WTC11 (cell line): ENCODE measurements at regions not wholly inside any gene's neighbourhood (a gene's known extent, or its start where the extent isn't known, plus 50 kb on each side); places are given as distances from the start of the nearest gene placed in this dataset.

ENCODE experiments used
- CREB1 ChIP-seq: sonication (generic); formaldehyde crosslinking; IDR thresholded peaks from 2 replicates; pipeline ENCODE4 v1.8.0; 2023; ENCODE audit warnings: mild to moderate bottlenecking, missing genetic modification reagents
- CTCF ChIP-seq: fragments of 200-600 bp; IDR thresholded peaks from 2 replicates; pipeline ENCODE4 v1.8.0; 2022; ENCODE audit warnings: antibody characterized with exemption
- ESRRA ChIP-seq: sonication (generic); formaldehyde crosslinking; IDR thresholded peaks from 2 replicates; pipeline ENCODE4 v1.8.1; 2022; ENCODE audit warnings: mild to moderate bottlenecking, missing genetic modification reagents, borderline replicate concordance
- FOXP1 ChIP-seq: sonication (generic); formaldehyde crosslinking; IDR thresholded peaks from 2 replicates; pipeline ENCODE4 v1.8.0; 2022; ENCODE audit warnings: missing genetic modification reagents, mild to moderate bottlenecking, moderate library complexity, borderline replicate concordance
- MAX ChIP-seq: sonication (generic); formaldehyde crosslinking; IDR thresholded peaks from 2 replicates; pipeline ENCODE4 v1.8.0; 2022; ENCODE audit warnings: mild to moderate bottlenecking, missing genetic modification reagents
- TF ChIP-seq, protein P1 (sequence below): sonication (generic); formaldehyde crosslinking; IDR thresholded peaks from 2 replicates; pipeline ENCODE4 v1.8.1; 2023; ENCODE audit warnings: mild to moderate bottlenecking, moderate library complexity, missing genetic modification reagents

DNA sequence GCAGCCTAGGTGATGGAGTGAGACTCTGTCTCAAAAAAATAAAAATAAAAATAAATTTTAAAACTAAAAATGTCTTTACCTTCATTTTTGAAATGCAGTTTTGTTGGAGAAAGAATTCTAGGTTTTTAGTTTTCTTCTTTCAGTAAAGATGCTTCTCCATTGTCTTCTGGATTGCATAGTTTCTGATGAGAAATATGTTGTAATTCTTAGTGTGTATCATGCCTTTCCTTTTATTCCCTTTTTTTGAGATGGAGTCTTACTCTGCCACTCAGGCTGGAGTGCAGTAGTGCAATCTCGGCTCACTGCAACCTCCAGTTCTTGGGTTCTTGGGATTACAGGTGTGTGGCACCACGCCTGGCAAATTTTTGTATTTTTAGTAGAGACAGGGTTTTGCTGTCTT, 130.0 kb upstream of the FBXO11 start:
- TF ChIP-seq CTCF (no peak), CREB1 (CRISPR knock-in tag) (no peak), MAX (CRISPR knock-in tag) (no peak), ESRRA (no peak), FOXP1 (no peak)
- TF ChIP-seq, protein P1, sequence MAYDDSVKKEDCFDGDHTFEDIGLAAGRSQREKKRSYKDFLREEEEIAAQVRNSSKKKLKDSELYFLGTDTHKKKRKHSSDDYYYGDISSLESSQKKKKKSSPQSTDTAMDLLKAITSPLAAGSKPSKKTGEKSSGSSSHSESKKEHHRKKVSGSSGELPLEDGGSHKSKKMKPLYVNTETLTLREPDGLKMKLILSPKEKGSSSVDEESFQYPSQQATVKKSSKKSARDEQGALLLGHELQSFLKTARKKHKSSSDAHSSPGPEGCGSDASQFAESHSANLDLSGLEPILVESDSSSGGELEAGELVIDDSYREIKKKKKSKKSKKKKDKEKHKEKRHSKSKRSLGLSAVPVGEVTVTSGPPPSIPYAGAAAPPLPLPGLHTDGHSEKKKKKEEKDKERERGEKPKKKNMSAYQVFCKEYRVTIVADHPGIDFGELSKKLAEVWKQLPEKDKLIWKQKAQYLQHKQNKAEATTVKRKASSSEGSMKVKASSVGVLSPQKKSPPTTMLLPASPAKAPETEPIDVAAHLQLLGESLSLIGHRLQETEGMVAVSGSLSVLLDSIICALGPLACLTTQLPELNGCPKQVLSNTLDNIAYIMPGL (CRISPR knock-in tag): no peak
